Stomach smooth muscle (tissue), 2 donors: ENCODE measurements at regions not wholly inside any gene's neighbourhood (a gene's known extent, or its start where the extent isn't known, plus 50 kb on each side); places are given as distances from the start of the nearest gene placed in this dataset.

ENCODE experiments used
- H3K27ac ChIP-seq: one replicate; pipeline ENCODE4 v1.7.0; 2013; ENCODE audit warnings: mild to moderate bottlenecking, low read length, inconsistent platforms
- H3K27me3 ChIP-seq, 2 donors: one replicate each; pipeline ENCODE4 v1.7.0; 2013; ENCODE audit warnings: low read length in 2 of 2; ENCODE audit not compliant: insufficient read depth in 2 of 2, control insufficient read depth in 1 of 2
- H3K36me3 ChIP-seq, 2 donors: one replicate each; pipeline ENCODE4 v1.7.0; 2013; ENCODE audit warnings: low read length in 2 of 2; ENCODE audit not compliant: control insufficient read depth in 2 of 2, insufficient read depth in 2 of 2
- H3K4me1 ChIP-seq: one replicate; pipeline ENCODE4 v1.7.0; 2013; ENCODE audit warnings: low read length; ENCODE audit not compliant: control insufficient read depth, insufficient read depth
- H3K4me3 ChIP-seq, 2 donors: one replicate each; pipeline ENCODE4 v1.7.0; 2013; ENCODE audit warnings: low read length in 2 of 2
- H3K9ac ChIP-seq, 2 donors: one replicate each; pipeline ENCODE4 v1.7.0; 2013; ENCODE audit warnings: low read length in 2 of 2, mild to moderate bottlenecking in 1 of 2
- H3K9me3 ChIP-seq, 2 donors: one replicate each; pipeline ENCODE4 v1.7.0; 2013; ENCODE audit warnings: low read length in 2 of 2; ENCODE audit not compliant: control insufficient read depth in 2 of 2
- donor health status: healthy.
- donor health status: Pancreatic carcinoma.

- H3K27ac ChIP-seq, result no peak overlapping the region
- peaks cover 0 to 2% of the 10 kb centered on the region in 2 donors for H3K27me3 ChIP-seq
- no peaks in the 10 kb centered on the region for H3K4me1 ChIP-seq
- H3K36me3 ChIP-seq, result no peaks in the 10 kb centered on the region
- no peak overlapping the region for H3K4me3 ChIP-seq
- H3K9me3 ChIP-seq, result no peaks in the 10 kb centered on the region
- no peak overlapping the region for H3K9ac ChIP-seq
Measured at GRCh38 chr19:28502879-28503734, 709.8 kb downstream of the UQCRFS1 start.

GRCh38 chr19:28501976-28502375 lies 711.0 kb downstream of the UQCRFS1 start:
- no peak overlapping the region for H3K9ac ChIP-seq
- H3K27me3 ChIP-seq, result peaks cover 0 to 2% of the 10 kb centered on the region in 2 donors
- H3K9me3 ChIP-seq, result no peaks in the 10 kb centered on the region
- H3K36me3 ChIP-seq, result no peaks in the 10 kb centered on the region
- H3K27ac ChIP-seq, result no peak overlapping the region
- no peak overlapping the region for H3K4me3 ChIP-seq
- H3K4me1 ChIP-seq, result no peaks in the 10 kb centered on the region

- no peaks in the 10 kb centered on the region for H3K9me3 ChIP-seq
- H3K27ac ChIP-seq, result no peak overlapping the region
- H3K4me1 ChIP-seq, result no peaks in the 10 kb centered on the region
- no peak overlapping the region for H3K9ac ChIP-seq
- H3K4me3 ChIP-seq, result no peak overlapping the region
- H3K27me3 ChIP-seq, result peaks cover 0 to 2% of the 10 kb centered on the region in 2 donors
- H3K36me3 ChIP-seq, result no peaks in the 10 kb centered on the region
Measured at GRCh38 chr19:28500982-28501630, 711.8 kb downstream of the UQCRFS1 start.

- Histone ChIP-seq H3K27ac (no peak overlapping the region), H3K27me3 (peaks cover 0 to 2% of the 10 kb centered on the region in 2 donors), H3K4me3 (no peak overlapping the region), H3K9ac (no peak overlapping the region), H3K36me3 (no peaks in the 10 kb centered on the region), H3K9me3 (no peaks in the 10 kb centered on the region), H3K4me1 (no peaks in the 10 kb centered on the region)
Measured at GRCh38 chr19:28500296-28500695, 712.7 kb downstream of the UQCRFS1 start.

- no peak overlapping the region for H3K4me3 ChIP-seq
- no peak overlapping the region for H3K9ac ChIP-seq
- no peak overlapping the region for H3K27ac ChIP-seq
- peaks cover 0 to 2% of the 10 kb centered on the region in 2 donors for H3K27me3 ChIP-seq
- H3K9me3 ChIP-seq, result no peaks in the 10 kb centered on the region
- no peaks in the 10 kb centered on the region for H3K36me3 ChIP-seq
- no peaks in the 10 kb centered on the region for H3K4me1 ChIP-seq
Measured at GRCh38 chr19:28498404-28498976, 714.5 kb downstream of the UQCRFS1 start.

- Histone ChIP-seq H3K4me1 (no peaks in the 10 kb centered on the region), H3K9me3 (no peaks in the 10 kb centered on the region), H3K27me3 (peaks cover 0 to 2% of the 10 kb centered on the region in 2 donors), H3K4me3 (no peak overlapping the region), H3K27ac (no peak overlapping the region), H3K36me3 (no peaks in the 10 kb centered on the region), H3K9ac (no peak overlapping the region)
Measured at GRCh38 chr19:28497887-28498286, 715.1 kb downstream of the UQCRFS1 start.

- H3K27me3 ChIP-seq, result peaks cover 0 to 2% of the 10 kb centered on the region in 2 donors
- no peak overlapping the region for H3K9ac ChIP-seq
- no peak overlapping the region for H3K4me3 ChIP-seq
- H3K36me3 ChIP-seq, result no peaks in the 10 kb centered on the region
- no peaks in the 10 kb centered on the region for H3K4me1 ChIP-seq
- no peaks in the 10 kb centered on the region for H3K9me3 ChIP-seq
- no peak overlapping the region for H3K27ac ChIP-seq
Measured at GRCh38 chr19:28497137-28497536, 715.8 kb downstream of the UQCRFS1 start.

- Histone ChIP-seq H3K36me3 (no peaks in the 10 kb centered on the region), H3K9ac (no peak overlapping the region), H3K27ac (no peak overlapping the region), H3K9me3 (no peaks in the 10 kb centered on the region), H3K27me3 (peaks cover 0 to 2% of the 10 kb centered on the region in 2 donors), H3K4me1 (no peaks in the 10 kb centered on the region), H3K4me3 (no peak overlapping the region)
Measured at GRCh38 chr19:28495046-28495445, 717.9 kb downstream of the UQCRFS1 start.

- Histone ChIP-seq H3K36me3 (no peaks in the 10 kb centered on the region), H3K27me3 (peaks cover 0 to 2% of the 10 kb centered on the region in 2 donors), H3K27ac (no peak overlapping the region), H3K4me1 (no peaks in the 10 kb centered on the region), H3K9me3 (no peaks in the 10 kb centered on the region), H3K9ac (no peak overlapping the region), H3K4me3 (no peak overlapping the region)
Measured at GRCh38 chr19:28494461-28494860, 718.5 kb downstream of the UQCRFS1 start.

- H3K4me3 ChIP-seq, result no peak overlapping the region
- no peak overlapping the region for H3K27ac ChIP-seq
- H3K9me3 ChIP-seq, result no peaks in the 10 kb centered on the region
- H3K36me3 ChIP-seq, result no peaks in the 10 kb centered on the region
- H3K27me3 ChIP-seq, result peaks cover 0 to 2% of the 10 kb centered on the region in 2 donors
- H3K4me1 ChIP-seq, result no peaks in the 10 kb centered on the region
- no peak overlapping the region for H3K9ac ChIP-seq
Measured at GRCh38 chr19:28493884-28494283, 719.1 kb downstream of the UQCRFS1 start.
